IMR-90 (cell line): ENCODE measurements at regions not wholly inside any gene's neighbourhood (a gene's known extent, or its start where the extent isn't known, plus 50 kb on each side); places are given as distances from the start of the nearest gene placed in this dataset.
A peak's percentile ranks its signal among the peaks of the same experiment; 100 is the strongest.

ENCODE experiments used
- ATAC-seq: fragments of 200-7000 bp; cut with Tn5 transposase; 2 replicates; pipeline ENCODE4 v1.9.1; 2020; ENCODE audit warnings: low read depth, mild to moderate bottlenecking, moderate library complexity
- BruUV-seq: library from RNA; stranded (reverse); fragments of 400-500 nt; replicated peaks from 2 replicates; lab custom pipeline; 2021; lab: Mats Ljungman, UMichigan
- CTCF ChIA-PET: fragments of 300-600 bp; formaldehyde crosslinking; extraction: SDS; loops from one replicate; lab custom pipeline; 2021; ENCODE audit warnings: antibody characterized with exemption; lab: Yijun Ruan, JAX
- POLR2A ChIA-PET: fragments of 300-600 bp; sonication (Branson Sonifier 250); formaldehyde crosslinking; loops from one replicate; lab custom pipeline; 2022; ENCODE audit warnings: antibody characterized with exemption; ENCODE audit not compliant: unreplicated experiment; lab: Charles Lee
- DNase-seq: peaks from one replicate; pipeline ENCODE4 v3.0.0; 2013
- H2AFZ ChIP-seq: replicated peaks from 2 replicates; pipeline ENCODE3; 2013; ENCODE audit warnings: low read length, mild to moderate bottlenecking; ENCODE audit not compliant: poor library complexity
- H2AK5ac ChIP-seq: 2 replicates; pipeline ENCODE4 v1.6.1; 2013; ENCODE audit warnings: low read depth, low read length, inconsistent platforms
- H2AK9ac ChIP-seq: replicated peaks from 2 replicates; pipeline ENCODE3; 2013; ENCODE audit warnings: mild to moderate bottlenecking, low read depth, low read length, moderate library complexity; ENCODE audit not compliant: poor library complexity
- H2BK120ac ChIP-seq: 2 replicates; pipeline ENCODE4 v1.6.1; 2013; ENCODE audit warnings: low read depth, low read length, inconsistent platforms
- H2BK15ac ChIP-seq: 3 replicates; pipeline ENCODE4 v1.6.1; 2013; ENCODE audit warnings: low read depth, low read length, inconsistent platforms
- H2BK20ac ChIP-seq: 2 replicates; pipeline ENCODE4 v1.6.1; 2013; ENCODE audit warnings: low read depth, mild to moderate bottlenecking, inconsistent platforms, low read length, moderate library complexity
- H2BK5ac ChIP-seq: 2 replicates; pipeline ENCODE4 v1.6.1; 2013; ENCODE audit warnings: mild to moderate bottlenecking, low read depth, low read length, inconsistent platforms; ENCODE audit not compliant: poor library complexity, severe bottlenecking
- H3K14ac ChIP-seq: replicated peaks from 2 replicates; pipeline ENCODE4 v1.6.1; 2013; ENCODE audit warnings: low read depth, low read length, inconsistent platforms
- H3K18ac ChIP-seq: 2 replicates; pipeline ENCODE4 v1.6.1; 2013; ENCODE audit warnings: low read depth, low read length, control low read depth
- H3K23ac ChIP-seq: 2 replicates; pipeline ENCODE4 v1.6.1; 2013; ENCODE audit warnings: low read depth, low read length, inconsistent platforms
- H3K27ac ChIP-seq: 2 replicates; pipeline ENCODE4 v1.5.1; 2013; ENCODE audit warnings: mild to moderate bottlenecking, control low read depth, low read length; ENCODE audit not compliant: insufficient read depth
- H3K27me3 ChIP-seq: 2 replicates; pipeline ENCODE4 v1.6.1; 2013; ENCODE audit warnings: low read length; ENCODE audit not compliant: control insufficient read depth, insufficient read depth
- H3K36me3 ChIP-seq: 2 replicates; pipeline ENCODE4 v1.6.1; 2013; ENCODE audit warnings: low read length, mixed read lengths; ENCODE audit not compliant: control insufficient read depth, insufficient read depth
- H3K4ac ChIP-seq: 2 replicates; pipeline ENCODE4 v1.6.1; 2013; ENCODE audit warnings: low read depth, low read length, inconsistent platforms
- H3K4me1 ChIP-seq: 2 replicates; pipeline ENCODE4 v1.6.1; 2013; ENCODE audit warnings: low read length, mixed read lengths; ENCODE audit not compliant: control insufficient read depth, insufficient read depth
- H3K4me2 ChIP-seq: 2 replicates; pipeline ENCODE4 v1.6.1; 2013; ENCODE audit warnings: low read depth, mild to moderate bottlenecking, control low read depth, low read length, moderate library complexity
- H3K4me3 ChIP-seq: 2 replicates; pipeline ENCODE4 v1.5.1; 2013; ENCODE audit warnings: low read depth, mild to moderate bottlenecking, control low read depth, low read length, moderate library complexity; ENCODE audit not compliant: insufficient read depth
- H3K56ac ChIP-seq: 2 replicates; pipeline ENCODE4 v1.6.1; 2013; ENCODE audit warnings: low read length, inconsistent platforms; ENCODE audit not compliant: insufficient read depth; ENCODE audit errors: extremely low read depth
- H3K79me1 ChIP-seq, 2 experiments: 2 replicates each; pipeline ENCODE4 v1.6.1; 2013; ENCODE audit warnings: low read length in 2 of 2, inconsistent platforms in 1 of 2, low read depth in 1 of 2
- H3K9ac ChIP-seq: 2 replicates; pipeline ENCODE4 v1.6.1; 2013; ENCODE audit warnings: low read depth, low read length, control low read depth
- H3K9me1 ChIP-seq: 2 replicates; pipeline ENCODE4 v1.6.1; 2013; ENCODE audit warnings: low read length, inconsistent platforms; ENCODE audit not compliant: insufficient read depth
- H3K9me3 ChIP-seq: 2 replicates; pipeline ENCODE4 v1.6.1; 2013; ENCODE audit warnings: low read length; ENCODE audit not compliant: control insufficient read depth, insufficient read depth
- H4K20me1 ChIP-seq: 2 replicates; pipeline ENCODE4 v1.6.1; 2013; ENCODE audit warnings: low read length, inconsistent platforms; ENCODE audit not compliant: insufficient read depth
- H4K5ac ChIP-seq: 2 replicates; pipeline ENCODE4 v1.6.1; 2013; ENCODE audit warnings: mild to moderate bottlenecking, low read depth, low read length, control low read depth
- H4K8ac ChIP-seq, 2 experiments: 2 replicates each; pipeline ENCODE4 v1.6.1; 2013; ENCODE audit warnings: low read depth in 2 of 2, low read length in 2 of 2, control low read depth in 1 of 2, inconsistent platforms in 1 of 2
- H4K91ac ChIP-seq: 2 replicates; pipeline ENCODE4 v1.6.1; 2013; ENCODE audit warnings: low read depth, low read length, inconsistent platforms; ENCODE audit not compliant: insufficient read depth
- MAFK ChIP-seq: IDR thresholded peaks from 2 replicates; pipeline ENCODE4 v1.6.1; 2012; ENCODE audit warnings: low read depth, low read length, improper control_type of control experiment
- MXI1 ChIP-seq: IDR thresholded peaks from 2 replicates; pipeline ENCODE4 v1.6.1; 2012; ENCODE audit warnings: low read depth, mild to moderate bottlenecking, low read length, moderate library complexity, borderline replicate concordance
- RCOR1 ChIP-seq: IDR thresholded peaks from 2 replicates; pipeline ENCODE4 v1.6.1; 2012; ENCODE audit warnings: mild to moderate bottlenecking, low read length, improper control_type of control experiment; ENCODE audit not compliant: insufficient replicate concordance
- WGBS, 2 experiments: methylation state at CpG; one replicate each; pipeline versions ENCODE4 v1.1.5 to v1.1.7; 2013; ENCODE audit warnings: missing lambda C conversion rate in 2 of 2; ENCODE audit not compliant: insufficient read length in 1 of 2; ENCODE audit errors: extremely low coverage in 2 of 2; 5-methylcytosine and 5-hydroxymethylcytosine counted together
- dilution Hi-C: fragments of 300-500 bp; cut with HindIII; formaldehyde crosslinking; loops from one replicate; pipeline ENCODE4 v1.14.3; 2018; ENCODE audit warnings: low sequenced_read_pairs; ENCODE audit not compliant: unreplicated experiment
- in situ Hi-C: fragments of 300-500 bp; cut with MboI; formaldehyde crosslinking; loops from 3 replicates; pipeline ENCODE4 v1.14.3; 2019; ENCODE audit warnings: low sequenced_read_pairs, inconsistent platforms, mixed read lengths
- intact Hi-C: fragments of 100-400 bp; cut with micrococcal nuclease; formaldehyde crosslinking; loops from 2 replicates; pipeline ENCODE4 v1.10.0; 2022

DNA sequence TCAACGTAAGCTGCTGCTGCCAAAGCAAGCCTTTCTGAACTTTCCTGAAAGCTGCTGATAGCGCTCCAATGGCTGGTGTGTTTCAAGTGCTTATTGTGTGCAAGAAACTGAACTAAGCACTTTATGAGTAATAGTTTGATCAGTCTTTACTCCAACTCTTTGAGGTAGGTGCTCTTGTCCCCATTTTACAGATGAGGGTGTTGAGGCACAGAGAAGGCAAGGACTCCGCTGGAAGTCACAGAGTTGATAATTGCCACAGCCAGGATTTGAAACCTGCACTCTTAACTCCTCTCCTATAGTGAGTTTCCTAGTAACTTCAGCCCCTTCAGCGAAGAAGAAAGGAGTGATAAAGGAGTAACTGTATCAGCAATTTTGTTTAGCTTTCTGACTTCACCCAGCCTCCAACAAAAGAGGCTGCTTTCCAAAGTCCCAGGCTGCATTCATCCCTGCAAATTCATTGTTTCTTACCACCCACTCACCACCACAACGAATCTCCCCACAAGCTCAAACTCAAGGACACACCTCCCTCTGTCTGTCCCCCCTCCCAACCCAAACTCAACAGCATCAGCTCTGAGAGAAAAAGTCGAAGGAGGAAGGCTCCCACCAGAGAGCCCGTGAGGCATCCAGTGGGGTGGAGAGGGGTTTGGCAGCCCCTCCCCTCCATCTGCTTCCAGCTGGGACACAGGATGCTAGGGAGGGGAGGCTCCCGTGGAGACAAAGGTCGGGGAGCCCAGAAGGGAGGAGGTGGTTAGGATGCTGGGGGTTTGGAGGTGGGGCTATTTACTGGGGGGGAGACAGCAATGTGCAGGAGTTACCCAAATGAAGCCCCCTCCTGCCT, 139.6 kb downstream of the NAV1 start:
- H3K4ac ChIP-seq, result no peak overlapping the region
- H3K4me1 ChIP-seq, result peaks cover 40% of the 10 kb centered on the region
- in situ Hi-C loops (no loop called here), dilution Hi-C loops (no loop called here), intact Hi-C loops (no loop called here)
- ChIA-PET POLR2A (interaction anchor here (0.6 kb wide), 1 partner anchor 93 kb away, joined by 3 read pairs; no protein-coding TSS in a partner anchor), CTCF (interaction anchor here (0.6 kb wide), 1 partner anchor 112 kb away, joined by 3 read pairs; no protein-coding TSS in a partner anchor)
- H4K20me1 ChIP-seq, result peaks cover 96% of the 10 kb centered on the region
- H3K79me1 ChIP-seq, result peaks cover 31 to 89% of the 10 kb centered on the region in 2 experiments
- no TSS peak for BruUV-seq
- peaks cover 39% of the 10 kb centered on the region for H3K9me1 ChIP-seq
- no peak overlapping the region for H2BK20ac ChIP-seq
- no peak overlapping the region for H2BK5ac ChIP-seq
- WGBS, 2 experiments, result no CpG with 5 or more reads among the region's 9 CpGs
- no peak overlapping the region for H2AFZ ChIP-seq
- H3K9me3 ChIP-seq, result no peaks in the 10 kb centered on the region
- no peaks in the 10 kb centered on the region for H3K27me3 ChIP-seq
- H2AK5ac ChIP-seq, result no peak overlapping the region
- no peak overlapping the region for H2AK9ac ChIP-seq
- H3K4me3 ChIP-seq, result no peak overlapping the region
- no peak overlapping the region for H3K27ac ChIP-seq
- H2BK120ac ChIP-seq, result no peak overlapping the region
- DNase-seq, result peak; percentile 49
- no peak overlapping the region for H2BK15ac ChIP-seq
- H3K9ac ChIP-seq, result no peak overlapping the region
- TF ChIP-seq MAFK (0 out of 2 replicates have a peak, but pooled peaks have one; percentile 11), RCOR1 (peak; percentile 39), MXI1 (no peak)
- no peak overlapping the region for H3K18ac ChIP-seq
- H4K8ac ChIP-seq, result 0 out of 4 replicates have a peak overlapping the region, but pooled peaks of 1 of the 2 experiments have one; percentile 10
- H3K4me2 ChIP-seq, result no peak overlapping the region
- H3K56ac ChIP-seq, result no peak overlapping the region
- no peak for ATAC-seq
- no peak overlapping the region; the same call in 1 of the 2 replicates for H4K91ac ChIP-seq
- no peak overlapping the region for H4K5ac ChIP-seq
- peaks cover 2% of the 10 kb centered on the region; the same call in 1 of the 2 replicates for H3K36me3 ChIP-seq
- no peak overlapping the region; the same call in 1 of the 2 replicates for H3K23ac ChIP-seq
- no peak overlapping the region for H3K14ac ChIP-seq
